ENCODE measurements at regions not wholly inside any gene's neighbourhood (a gene's known extent, or its start where the extent isn't known, plus 50 kb on each side); places are given as distances from the start of the nearest gene placed in this dataset.

- no peak for TF ChIP-seq CTCF (IDR thresholded peaks at IDR 0.05; ENCODE audit: low read length)
- TF ChIP-seq EZH2 (IDR thresholded peaks at IDR 0.05; ENCODE audit: borderline replicate concordance, low read length) = no peak
These were observed 263.4 kb downstream of the CDC5L start for GRCh38 chr6:44650947-44651346.

Measured in OCI-LY1 (cell line).